ENCODE measurements at regions not wholly inside any gene's neighbourhood (a gene's known extent, or its start where the extent isn't known, plus 50 kb on each side); places are given as distances from the start of the nearest gene placed in this dataset.

DNA sequence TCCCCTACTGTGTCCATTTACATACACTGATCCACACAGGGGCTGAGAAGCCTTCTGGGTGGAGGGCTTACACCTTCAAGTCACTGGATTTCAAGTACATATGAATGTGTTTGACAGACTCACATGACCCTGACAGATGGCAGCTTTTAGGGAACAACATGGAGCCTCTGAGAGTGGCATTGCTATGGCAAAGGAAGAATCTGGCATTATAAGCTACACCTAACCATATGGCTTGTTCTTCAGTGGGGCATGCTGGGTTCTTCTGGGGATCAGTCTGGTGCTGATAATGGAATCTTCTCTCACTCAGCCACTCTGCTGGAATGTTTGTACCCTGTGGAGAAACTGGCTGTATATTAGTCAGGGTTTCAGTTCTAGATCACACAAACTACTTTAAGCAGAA lies 68.5 kb upstream of the PDE4B start:
- Histone ChIP-seq H3K27ac (ENCODE audit: low read length) (no peak overlapping the region), H3K4me1 (ENCODE audit: control insufficient read depth, insufficient read depth, low read length) (no peaks in the 10 kb centered on the region), H3K4me3 (ENCODE audit: low read length) (no peak overlapping the region), H3K9me3 (replicated peaks; ENCODE audit: control insufficient read depth, low read depth, low read length) (no peaks in the 10 kb centered on the region), H3K27me3 (ENCODE audit: control insufficient read depth, insufficient read depth, low read length) (no peaks in the 10 kb centered on the region), H3K36me3 (ENCODE audit: control insufficient read depth, insufficient read depth, low read length) (no peaks in the 10 kb centered on the region)
- no peak for DNase-seq

DNA sequence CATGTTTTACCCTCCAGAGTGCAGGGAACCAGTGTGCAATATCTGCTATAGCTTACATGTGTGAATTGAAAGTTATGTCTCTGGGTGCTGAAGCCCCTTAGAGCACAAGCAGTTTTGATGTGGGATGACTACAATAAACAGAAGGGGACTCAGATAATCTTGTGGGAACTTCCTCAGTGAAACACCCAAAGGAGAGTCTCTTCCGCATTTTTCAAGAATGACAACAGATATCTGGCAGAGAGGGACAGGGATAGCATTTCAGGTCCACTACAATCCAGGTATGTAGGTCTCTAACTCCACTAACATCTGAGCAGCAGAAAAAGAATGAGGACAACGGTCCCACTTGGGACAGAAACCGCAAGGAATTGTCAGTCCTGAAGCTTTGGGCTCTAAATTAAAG lies 67.6 kb upstream of the PDE4B start:
- 80% methylated on average over 2 of the region's 3 CpGs for WGBS (ENCODE audit: insufficient coverage)
- no peaks in the 10 kb centered on the region for H3K27me3 ChIP-seq (ENCODE audit: control insufficient read depth, insufficient read depth, low read length)
- no peaks in the 10 kb centered on the region for H3K36me3 ChIP-seq (ENCODE audit: control insufficient read depth, insufficient read depth, low read length)
- no peak for DNase-seq
- no peak overlapping the region for H3K4me3 ChIP-seq (ENCODE audit: low read length)
- H3K4me1 ChIP-seq (ENCODE audit: control insufficient read depth, insufficient read depth, low read length) = no peaks in the 10 kb centered on the region
- H3K9me3 ChIP-seq (replicated peaks; ENCODE audit: control insufficient read depth, low read depth, low read length) = no peaks in the 10 kb centered on the region
- H3K27ac ChIP-seq (ENCODE audit: low read length) = no peak overlapping the region

DNA sequence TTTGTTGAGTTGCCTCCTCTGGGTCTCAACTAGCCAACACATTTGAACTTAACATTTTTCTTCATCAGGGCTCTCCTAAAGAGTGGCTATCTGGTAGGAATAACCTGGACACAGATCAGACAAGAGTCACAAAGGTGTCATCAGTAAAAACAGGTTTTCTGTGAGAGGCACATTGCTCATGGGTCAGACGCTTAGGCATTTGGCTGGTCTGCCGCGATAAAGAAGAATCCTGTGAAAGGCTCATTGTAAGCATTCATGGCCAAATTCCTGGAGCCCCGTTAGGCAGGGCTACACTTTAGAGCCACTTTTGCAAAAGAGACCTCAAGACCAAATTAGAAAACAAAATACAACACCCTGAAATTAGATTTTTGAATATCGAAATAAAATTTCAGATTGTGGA lies 64.2 kb upstream of the PDE4B start:
- 52% methylated on average over 4 of the region's 5 CpGs for WGBS (ENCODE audit: insufficient coverage)
- Histone ChIP-seq H3K36me3 (ENCODE audit: control insufficient read depth, insufficient read depth, low read length) (no peaks in the 10 kb centered on the region), H3K9me3 (replicated peaks; ENCODE audit: control insufficient read depth, low read depth, low read length) (no peaks in the 10 kb centered on the region), H3K27me3 (ENCODE audit: control insufficient read depth, insufficient read depth, low read length) (no peaks in the 10 kb centered on the region), H3K4me1 (ENCODE audit: control insufficient read depth, insufficient read depth, low read length) (no peaks in the 10 kb centered on the region), H3K27ac (ENCODE audit: low read length) (no peak overlapping the region), H3K4me3 (ENCODE audit: low read length) (no peak overlapping the region)
- DNase-seq = no peak

DNA sequence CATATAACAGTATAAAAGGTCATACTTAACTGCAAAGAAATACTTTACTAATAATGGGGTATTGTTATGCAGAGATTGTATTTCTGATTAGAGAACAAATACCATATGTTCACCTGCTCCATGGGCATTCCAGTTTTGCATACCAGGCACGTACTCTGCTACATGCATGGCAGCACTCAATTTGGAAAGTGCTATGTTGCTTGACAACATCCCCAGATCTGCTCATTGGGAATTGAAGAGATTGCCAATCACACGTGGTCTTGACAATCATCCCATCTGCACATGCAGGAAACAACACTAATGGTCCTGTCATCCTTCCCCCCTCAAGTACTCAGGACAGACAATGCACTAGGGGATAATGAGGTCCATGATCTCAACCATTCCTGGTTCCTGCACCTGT lies 63.4 kb upstream of the PDE4B start:
- 35% methylated on average over 2 of the region's 2 CpGs for WGBS (ENCODE audit: insufficient coverage)
- Histone ChIP-seq H3K4me3 (ENCODE audit: low read length) (no peak overlapping the region), H3K36me3 (ENCODE audit: control insufficient read depth, insufficient read depth, low read length) (no peaks in the 10 kb centered on the region), H3K9me3 (replicated peaks; ENCODE audit: control insufficient read depth, low read depth, low read length) (no peaks in the 10 kb centered on the region), H3K27me3 (ENCODE audit: control insufficient read depth, insufficient read depth, low read length) (no peaks in the 10 kb centered on the region), H3K4me1 (ENCODE audit: control insufficient read depth, insufficient read depth, low read length) (no peaks in the 10 kb centered on the region), H3K27ac (ENCODE audit: low read length) (no peak overlapping the region)
- DNase-seq = no peak

DNA sequence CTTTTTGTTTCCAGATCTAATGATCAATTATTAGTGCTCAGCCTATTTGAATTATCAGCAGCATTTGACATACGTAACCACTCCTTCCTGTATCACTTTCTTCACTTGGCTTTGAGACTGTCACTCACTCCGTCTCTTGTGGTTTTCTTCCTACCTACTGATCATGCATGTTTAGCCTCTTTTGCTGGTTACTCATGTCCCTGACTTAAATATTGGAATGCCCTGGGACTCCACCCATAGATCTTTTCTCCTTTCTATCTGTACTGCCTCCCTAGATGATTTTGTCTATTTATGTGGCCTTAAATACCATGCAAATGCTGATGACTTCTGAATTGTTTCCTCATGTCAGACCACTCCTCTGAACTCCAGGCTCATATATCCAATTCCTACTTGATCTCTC lies 57.7 kb upstream of the PDE4B start:
- no peak for DNase-seq
- Histone ChIP-seq H3K27ac (ENCODE audit: low read length) (no peak overlapping the region), H3K36me3 (ENCODE audit: control insufficient read depth, insufficient read depth, low read length) (no peaks in the 10 kb centered on the region), H3K4me1 (ENCODE audit: control insufficient read depth, insufficient read depth, low read length) (no peaks in the 10 kb centered on the region), H3K9me3 (replicated peaks; ENCODE audit: control insufficient read depth, low read depth, low read length) (no peaks in the 10 kb centered on the region), H3K4me3 (ENCODE audit: low read length) (no peak overlapping the region), H3K27me3 (ENCODE audit: control insufficient read depth, insufficient read depth, low read length) (no peaks in the 10 kb centered on the region)
- 88% methylated on average over 2 of the region's 2 CpGs for WGBS (ENCODE audit: insufficient coverage)

DNA sequence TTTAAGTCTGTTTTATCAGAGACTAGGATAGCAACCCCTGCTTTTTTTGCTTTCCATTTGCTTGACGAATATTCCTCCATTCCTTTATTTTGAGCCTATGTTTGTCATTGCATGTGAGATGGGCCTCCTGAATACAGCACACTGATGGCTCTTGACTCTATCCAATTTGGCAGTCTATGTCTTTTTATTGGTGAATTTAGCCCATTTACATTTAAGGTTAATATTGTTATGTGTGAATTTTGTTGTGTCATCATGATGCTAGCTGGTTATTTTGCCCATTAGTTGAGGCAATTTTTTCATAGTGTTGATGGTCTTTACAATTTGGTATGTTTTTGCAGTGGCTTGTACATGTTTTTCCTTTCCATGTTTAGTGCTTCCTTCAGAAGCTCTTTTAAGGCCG lies 50.7 kb upstream of the PDE4B start:
- H3K27ac ChIP-seq (ENCODE audit: low read length) = no peak overlapping the region
- H3K4me1 ChIP-seq (ENCODE audit: control insufficient read depth, insufficient read depth, low read length) = no peaks in the 10 kb centered on the region
- H3K36me3 ChIP-seq (ENCODE audit: control insufficient read depth, insufficient read depth, low read length) = no peaks in the 10 kb centered on the region
- H3K27me3 ChIP-seq (ENCODE audit: control insufficient read depth, insufficient read depth, low read length) = no peaks in the 10 kb centered on the region
- no CpG with 5 or more reads among the region's 2 CpGs for WGBS (ENCODE audit: insufficient coverage)
- no peak overlapping the region for H3K4me3 ChIP-seq (ENCODE audit: low read length)
- peaks cover 12% of the 10 kb centered on the region for H3K9me3 ChIP-seq (replicated peaks; ENCODE audit: control insufficient read depth, low read depth, low read length)
- no peak for DNase-seq
